ENCODE measurements at regions not wholly inside any gene's neighbourhood (a gene's known extent, or its start where the extent isn't known, plus 50 kb on each side); places are given as distances from the start of the nearest gene placed in this dataset.

GRCh38 chr3:117938974-117939373, 1095.7 kb downstream of the IGSF11 start:
- TF ChIP-seq CTCF (IDR thresholded peaks at IDR 0.05) (no peak), POLR2A (IDR thresholded peaks at IDR 0.05) (no peak)
